Thoracic aorta (tissue), 2 donors: ENCODE measurements at regions not wholly inside any gene's neighbourhood (a gene's known extent, or its start where the extent isn't known, plus 50 kb on each side); places are given as distances from the start of the nearest gene placed in this dataset.

ENCODE experiments used
- ATAC-seq: fragments of 150-250 bp; one replicate; pipeline ENCODE4 v1.8.0; 2017; ENCODE audit warnings: low read depth; ENCODE audit not compliant: insufficient number of reproducible peaks, low FRiP score
- DNase-seq: peaks from one replicate; pipeline ENCODE4 v3.0.0-alpha.2; 2020; ENCODE audit warnings: low spot score
- H3K27ac ChIP-seq, 2 donors: fragments of 200-600 bp; sonication (generic); 1 replicate in 1 of 2; 2 replicates in 1 of 2; pipeline ENCODE4 v1.5.1; 2016; ENCODE audit warnings: mild to moderate bottlenecking in 2 of 2, moderate library complexity in 2 of 2
- H3K27me3 ChIP-seq: fragments of 200-600 bp; sonication (generic); replicated peaks from 2 replicates; pipeline ENCODE4 v1.6.0; 2016; ENCODE audit warnings: mild to moderate bottlenecking; ENCODE audit not compliant: insufficient read depth
- H3K36me3 ChIP-seq: fragments of 200-600 bp; sonication (generic); one replicate; pipeline ENCODE4 v1.5.1; 2016
- H3K4me1 ChIP-seq, 2 donors: fragments of 200-600 bp; sonication (generic); 1 replicate in 1 of 2; 2 replicates in 1 of 2; pipeline versions ENCODE4 v1.5.1 to v1.6.0; 2016; ENCODE audit warnings: low read depth in 2 of 2, mild to moderate bottlenecking in 1 of 2; ENCODE audit not compliant: control insufficient read depth in 1 of 2
- H3K4me3 ChIP-seq: fragments of 200-600 bp; sonication (generic); 2 replicates; pipeline ENCODE4 v1.5.1; 2016; ENCODE audit warnings: mild to moderate bottlenecking
- H3K9me3 ChIP-seq: fragments of 200-600 bp; sonication (generic); 2 replicates; pipeline ENCODE4 v1.5.1; 2016
- CTCF ChIP-seq: fragments of 200-600 bp; sonication (generic); IDR thresholded peaks from one replicate; pipeline ENCODE4 v1.5.1; 2019; ENCODE audit warnings: antibody characterized with exemption

GRCh38 chr6:48471326-48471725 lies 360.3 kb upstream of the PTCHD4 start:
- H3K4me3 ChIP-seq, result no peak overlapping the region
- no peaks in the 10 kb centered on the region for H3K27me3 ChIP-seq
- H3K36me3 ChIP-seq, result no peaks in the 10 kb centered on the region
- ATAC-seq, result no peak
- no peaks in the 10 kb centered on the region for H3K4me1 ChIP-seq
- no peak overlapping the region for H3K27ac ChIP-seq
- no peak for DNase-seq
- TF ChIP-seq CTCF, result no peak
- peaks cover 2% of the 10 kb centered on the region for H3K9me3 ChIP-seq

GRCh38 chr6:48449002-48449401 lies 338.0 kb upstream of the PTCHD4 start:
- Histone ChIP-seq H3K27me3 (no peaks in the 10 kb centered on the region), H3K4me3 (no peak overlapping the region), H3K9me3 (no peaks in the 10 kb centered on the region), H3K4me1 (no peaks in the 10 kb centered on the region), H3K36me3 (no peaks in the 10 kb centered on the region), H3K27ac (no peak overlapping the region)
- ATAC-seq, result no peak
- no peak for TF ChIP-seq CTCF
- no peak for DNase-seq

GRCh38 chr6:48447251-48447650 lies 336.3 kb upstream of the PTCHD4 start:
- no peaks in the 10 kb centered on the region for H3K4me1 ChIP-seq
- H3K9me3 ChIP-seq, result no peaks in the 10 kb centered on the region
- ATAC-seq (no peak), DNase-seq (no peak)
- H3K27ac ChIP-seq, result no peak overlapping the region
- H3K4me3 ChIP-seq, result no peak overlapping the region
- no peaks in the 10 kb centered on the region for H3K36me3 ChIP-seq
- no peak for TF ChIP-seq CTCF
- no peaks in the 10 kb centered on the region for H3K27me3 ChIP-seq

GRCh38 chr6:48429610-48430009 lies 318.6 kb upstream of the PTCHD4 start:
- no peak for ATAC-seq
- H3K4me3 ChIP-seq, result no peak overlapping the region
- no peak for DNase-seq

GRCh38 chr6:48429021-48429420 lies 318.0 kb upstream of the PTCHD4 start:
- ATAC-seq, result no peak
- no peaks in the 10 kb centered on the region for H3K9me3 ChIP-seq
- no peak for TF ChIP-seq CTCF
- no peaks in the 10 kb centered on the region for H3K27me3 ChIP-seq
- no peak overlapping the region for H3K4me3 ChIP-seq
- H3K36me3 ChIP-seq, result no peaks in the 10 kb centered on the region
- DNase-seq, result no peak
- no peak overlapping the region for H3K27ac ChIP-seq
- no peaks in the 10 kb centered on the region for H3K4me1 ChIP-seq

More at GRCh38 chr6:48429610-48430009, 318.6 kb upstream of the PTCHD4 start:
- no peaks in the 10 kb centered on the region for H3K9me3 ChIP-seq
- no peak for TF ChIP-seq CTCF
- H3K36me3 ChIP-seq, result no peaks in the 10 kb centered on the region
- H3K4me1 ChIP-seq, result no peaks in the 10 kb centered on the region
- no peaks in the 10 kb centered on the region for H3K27me3 ChIP-seq
- no peak overlapping the region for H3K27ac ChIP-seq
